ENCODE measurements at regions not wholly inside any gene's neighbourhood (a gene's known extent, or its start where the extent isn't known, plus 50 kb on each side); places are given as distances from the start of the nearest gene placed in this dataset.

- no peak for TF ChIP-seq CTCF (IDR thresholded peaks at IDR 0.05)
- no peak for TF ChIP-seq POLR2A (IDR thresholded peaks at IDR 0.05)
These were observed 66.0 kb upstream of the BACH1 start for GRCh38 chr21:29232530-29233255.

Measured in Peyer's patch (tissue), 4 donors.